ENCODE measurements at regions not wholly inside any gene's neighbourhood (a gene's known extent, or its start where the extent isn't known, plus 50 kb on each side); places are given as distances from the start of the nearest gene placed in this dataset.

- TF ChIP-seq EZH2 (IDR thresholded peaks at IDR 0.05; ENCODE audit: insufficient read depth, poor library complexity, severe bottlenecking) (no peak), EZH2phosphoT487 (IDR thresholded peaks at IDR 0.05; ENCODE audit: insufficient read depth, low read depth) (no peak)
- Histone ChIP-seq H3K4me2 (ENCODE audit: unreplicated experiment) (no peak overlapping the region), H3K79me2 (ENCODE audit: insufficient read depth) (no peaks in the 10 kb centered on the region), H3K9ac (no peak overlapping the region), H3K36me3 (ENCODE audit: low read depth) (no peaks in the 10 kb centered on the region), H3K4me1 (ENCODE audit: insufficient read depth) (no peaks in the 10 kb centered on the region), H3K27me3 (replicated peaks; ENCODE audit: insufficient read depth) (no peaks in the 10 kb centered on the region), H4K20me1 (ENCODE audit: insufficient read depth) (no peaks in the 10 kb centered on the region), H3F3A (ENCODE audit: insufficient read depth) (no peaks in the 10 kb centered on the region), H3K9me2 (ENCODE audit: insufficient read depth) (no peaks in the 10 kb centered on the region), H3K4me3 (no peak overlapping the region), H3K27ac (no peak overlapping the region), H3K9me3 (ENCODE audit: low read depth) (no peaks in the 10 kb centered on the region), H2AFZ (no peak overlapping the region)
- in situ Hi-C loops (cut with MboI) = no loop called here
- WGBS, 2 experiments (ENCODE audit: low coverage in 1 of 2, low lambda C conversion rate in 2 of 2, missing lambda C conversion rate in 2 of 2) = 26 to 37% methylated on average over 9 of the region's 9 CpGs
- DNase-seq = no peak
Measured at GRCh38 chr22:47587861-47588577, 825.6 kb downstream of the TBC1D22A start.

- Histone ChIP-seq H3K27me3 (replicated peaks; ENCODE audit: insufficient read depth) (no peaks in the 10 kb centered on the region), H3K36me3 (ENCODE audit: low read depth) (no peaks in the 10 kb centered on the region), H2AFZ (no peak overlapping the region), H3K4me3 (no peak overlapping the region), H3K9me2 (ENCODE audit: insufficient read depth) (no peaks in the 10 kb centered on the region), H3K27ac (no peak overlapping the region), H3K9ac (no peak overlapping the region), H3F3A (ENCODE audit: insufficient read depth) (no peaks in the 10 kb centered on the region), H3K4me1 (ENCODE audit: insufficient read depth) (no peaks in the 10 kb centered on the region), H3K79me2 (ENCODE audit: insufficient read depth) (no peaks in the 10 kb centered on the region), H3K4me2 (ENCODE audit: unreplicated experiment) (no peak overlapping the region), H4K20me1 (ENCODE audit: insufficient read depth) (no peaks in the 10 kb centered on the region), H3K9me3 (ENCODE audit: low read depth) (no peaks in the 10 kb centered on the region)
- in situ Hi-C loops (cut with MboI) = no loop called here
- TF ChIP-seq EZH2phosphoT487 (IDR thresholded peaks at IDR 0.05; ENCODE audit: insufficient read depth, low read depth) (no peak), EZH2 (IDR thresholded peaks at IDR 0.05; ENCODE audit: insufficient read depth, poor library complexity, severe bottlenecking) (no peak)
- no peak for DNase-seq
- WGBS, 2 experiments (ENCODE audit: low coverage in 1 of 2, low lambda C conversion rate in 2 of 2, missing lambda C conversion rate in 2 of 2) = 30 to 50% methylated on average over 7 of the region's 7 CpGs
Measured at GRCh38 chr22:47587361-47587760, 824.9 kb downstream of the TBC1D22A start.

- Histone ChIP-seq H4K20me1 (ENCODE audit: insufficient read depth) (no peaks in the 10 kb centered on the region), H3K27ac (no peak overlapping the region), H3K9me3 (ENCODE audit: low read depth) (no peaks in the 10 kb centered on the region), H3K79me2 (ENCODE audit: insufficient read depth) (no peaks in the 10 kb centered on the region), H3K4me1 (ENCODE audit: insufficient read depth) (no peaks in the 10 kb centered on the region), H3F3A (ENCODE audit: insufficient read depth) (no peaks in the 10 kb centered on the region), H3K9ac (no peak overlapping the region), H3K27me3 (replicated peaks; ENCODE audit: insufficient read depth) (no peaks in the 10 kb centered on the region), H3K9me2 (ENCODE audit: insufficient read depth) (no peaks in the 10 kb centered on the region), H2AFZ (no peak overlapping the region), H3K4me2 (ENCODE audit: unreplicated experiment) (no peak overlapping the region), H3K4me3 (no peak overlapping the region), H3K36me3 (ENCODE audit: low read depth) (no peaks in the 10 kb centered on the region)
- in situ Hi-C loops (cut with MboI) = no loop called here
- TF ChIP-seq EZH2phosphoT487 (IDR thresholded peaks at IDR 0.05; ENCODE audit: insufficient read depth, low read depth) = no peak
- no peak for TF ChIP-seq EZH2 (IDR thresholded peaks at IDR 0.05; ENCODE audit: insufficient read depth, poor library complexity, severe bottlenecking)
- DNase-seq = no peak
- 18 to 23% methylated on average over 6 of the region's 6 CpGs for WGBS, 2 experiments (ENCODE audit: low coverage in 1 of 2, low lambda C conversion rate in 2 of 2, missing lambda C conversion rate in 2 of 2)
Measured at GRCh38 chr22:47586946-47587345, 824.5 kb downstream of the TBC1D22A start.

GRCh38 chr22:47586038-47586437, 823.6 kb downstream of the TBC1D22A start:
- Histone ChIP-seq H3K9me2 (ENCODE audit: insufficient read depth) (no peaks in the 10 kb centered on the region), H3K9ac (no peak overlapping the region), H3K36me3 (ENCODE audit: low read depth) (no peaks in the 10 kb centered on the region), H3K4me1 (ENCODE audit: insufficient read depth) (no peaks in the 10 kb centered on the region), H3K4me3 (no peak overlapping the region), H3K79me2 (ENCODE audit: insufficient read depth) (no peaks in the 10 kb centered on the region), H3K4me2 (ENCODE audit: unreplicated experiment) (no peak overlapping the region), H3K27me3 (replicated peaks; ENCODE audit: insufficient read depth) (no peaks in the 10 kb centered on the region), H3K9me3 (ENCODE audit: low read depth) (no peaks in the 10 kb centered on the region), H3F3A (ENCODE audit: insufficient read depth) (no peaks in the 10 kb centered on the region), H4K20me1 (ENCODE audit: insufficient read depth) (no peaks in the 10 kb centered on the region), H2AFZ (no peak overlapping the region), H3K27ac (no peak overlapping the region)
- in situ Hi-C loops (cut with MboI) = no loop called here
- TF ChIP-seq EZH2 (IDR thresholded peaks at IDR 0.05; ENCODE audit: insufficient read depth, poor library complexity, severe bottlenecking) = no peak
- WGBS, 2 experiments (ENCODE audit: low coverage in 1 of 2, low lambda C conversion rate in 2 of 2, missing lambda C conversion rate in 2 of 2) = 34 to 35% methylated on average over 3 of the region's 3 CpGs
- DNase-seq = no peak
